ENCODE measurements at regions not wholly inside any gene's neighbourhood (a gene's known extent, or its start where the extent isn't known, plus 50 kb on each side); places are given as distances from the start of the nearest gene placed in this dataset.

DNA sequence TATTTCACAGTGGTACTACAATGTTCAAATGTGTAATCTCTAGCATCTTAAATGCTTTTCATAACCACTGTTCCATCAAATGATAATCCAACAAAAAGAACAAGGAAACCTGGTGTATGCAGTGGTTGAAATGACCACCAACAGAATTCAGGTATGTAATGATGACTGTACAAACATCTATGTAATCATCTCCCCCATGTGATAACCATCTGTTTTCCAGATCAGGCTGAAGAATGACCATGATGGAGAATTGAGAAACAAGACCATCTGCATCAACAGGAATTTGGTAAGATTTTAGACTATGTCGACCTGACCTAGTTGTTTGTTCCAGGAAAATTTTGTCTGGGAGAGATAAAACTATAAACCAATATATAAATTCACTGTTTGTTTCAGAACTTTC is 81.3 kb upstream of the ASCC3 start (continued):
- TF ChIP-seq, protein P1, sequence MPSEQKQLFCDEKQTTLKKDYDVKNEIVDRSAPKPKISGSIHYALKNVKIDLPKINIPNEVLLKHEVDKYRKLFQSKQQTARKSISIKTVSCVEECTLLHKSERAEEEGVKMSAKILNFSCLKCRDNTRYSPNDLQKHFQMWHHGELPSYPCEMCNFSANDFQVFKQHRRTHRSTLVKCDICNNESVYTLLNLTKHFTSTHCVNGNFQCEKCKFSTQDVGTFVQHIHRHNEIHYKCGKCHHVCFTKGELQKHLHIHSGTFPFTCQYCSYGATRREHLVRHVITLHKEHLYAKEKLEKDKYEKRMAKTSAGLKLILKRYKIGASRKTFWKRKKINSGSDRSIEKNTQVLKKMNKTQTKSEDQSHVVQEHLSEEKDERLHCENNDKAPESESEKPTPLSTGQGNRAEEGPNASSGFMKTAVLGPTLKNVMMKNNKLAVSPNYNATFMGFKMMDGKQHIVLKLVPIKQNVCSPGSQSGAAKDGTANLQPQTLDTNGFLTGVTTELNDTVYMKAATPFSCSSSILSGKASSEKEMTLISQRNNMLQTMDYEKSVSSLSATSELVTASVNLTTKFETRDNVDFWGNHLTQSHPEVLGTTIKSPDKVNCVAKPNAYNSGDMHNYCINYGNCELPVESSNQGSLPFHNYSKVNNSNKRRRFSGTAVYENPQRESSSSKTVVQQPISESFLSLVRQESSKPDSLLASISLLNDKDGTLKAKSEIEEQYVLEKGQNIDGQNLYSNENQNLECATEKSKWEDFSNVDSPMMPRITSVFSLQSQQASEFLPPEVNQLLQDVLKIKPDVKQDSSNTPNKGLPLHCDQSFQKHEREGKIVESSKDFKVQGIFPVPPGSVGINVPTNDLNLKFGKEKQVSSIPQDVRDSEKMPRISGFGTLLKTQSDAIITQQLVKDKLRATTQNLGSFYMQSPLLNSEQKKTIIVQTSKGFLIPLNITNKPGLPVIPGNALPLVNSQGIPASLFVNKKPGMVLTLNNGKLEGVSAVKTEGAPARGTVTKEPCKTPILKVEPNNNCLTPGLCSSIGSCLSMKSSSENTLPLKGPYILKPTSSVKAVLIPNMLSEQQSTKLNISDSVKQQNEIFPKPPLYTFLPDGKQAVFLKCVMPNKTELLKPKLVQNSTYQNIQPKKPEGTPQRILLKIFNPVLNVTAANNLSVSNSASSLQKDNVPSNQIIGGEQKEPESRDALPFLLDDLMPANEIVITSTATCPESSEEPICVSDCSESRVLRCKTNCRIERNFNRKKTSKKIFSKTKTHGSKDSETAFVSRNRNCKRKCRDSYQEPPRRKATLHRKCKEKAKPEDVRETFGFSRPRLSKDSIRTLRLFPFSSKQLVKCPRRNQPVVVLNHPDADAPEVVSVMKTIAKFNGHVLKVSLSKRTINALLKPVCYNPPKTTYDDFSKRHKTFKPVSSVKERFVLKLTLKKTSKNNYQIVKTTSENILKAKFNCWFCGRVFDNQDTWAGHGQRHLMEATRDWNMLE (tag by site-specific recombination; conservative IDR thresholded peaks at IDR 0.05; ENCODE audit: low read depth): no peak
- no peak for TF ChIP-seq ZNF274 (IDR thresholded peaks at IDR 0.05; ENCODE audit: low read length)
- no peak for TF ChIP-seq ZNF274 (tag by site-specific recombination; IDR thresholded peaks at IDR 0.05; ENCODE audit: borderline replicate concordance)
- no peak for TF ChIP-seq ZNF776 (tag by site-specific recombination; IDR thresholded peaks at IDR 0.05; ENCODE audit: borderline replicate concordance)
- TF ChIP-seq MYNN (tag by site-specific recombination; IDR thresholded peaks at IDR 0.05; ENCODE audit: borderline replicate concordance): no peak
- no peak for TF ChIP-seq SCRT2 (tag by site-specific recombination; IDR thresholded peaks at IDR 0.05)
- no peak for TF ChIP-seq ZNF654 (tag by site-specific recombination; IDR thresholded peaks at IDR 0.05; ENCODE audit: low read depth)

DNA sequence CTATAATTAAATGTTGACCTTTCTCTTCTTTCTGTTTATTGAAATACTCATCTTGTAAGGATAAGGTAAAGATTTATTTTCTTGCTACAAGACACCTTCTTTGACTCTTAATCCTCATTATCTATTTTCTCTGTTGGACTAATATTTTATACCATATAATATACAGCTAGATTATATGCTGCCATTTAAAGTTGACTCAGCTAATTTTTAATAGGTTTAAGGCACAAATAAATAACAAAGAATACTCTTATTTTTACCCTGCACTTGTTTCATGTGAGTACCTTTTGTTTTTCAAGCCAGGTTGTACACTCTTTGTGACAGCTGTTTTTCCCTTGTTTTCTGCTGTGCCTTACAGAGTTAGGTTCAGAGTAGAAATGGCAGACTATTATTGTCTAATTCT is 83.9 kb upstream of the ASCC3 start:
- Histone ChIP-seq H3K4me1 (ENCODE audit: control insufficient read depth, insufficient read depth, low read length) (no peaks in the 10 kb centered on the region), H3K36me3 (ENCODE audit: control insufficient read depth in 2 of 2, insufficient read depth in 1 of 2, low read length in 2 of 2) (no peaks in the 10 kb centered on the region), H3K9me3 (ENCODE audit: control insufficient read depth, insufficient read depth, low read depth, low read length) (no peaks in the 10 kb centered on the region), H3K27ac (ENCODE audit: extremely low read depth, low read depth, low read length) (no peak overlapping the region), H3K4me3 (ENCODE audit: low read depth, low read length) (no peak overlapping the region)
- no peak for TF ChIP-seq ZSCAN30 (tag by site-specific recombination; IDR thresholded peaks at IDR 0.05)
- ChIA-PET CTCF (interaction anchor here (0.9 kb wide), 1 partner anchor 261 kb away, joined by 4 read pairs; no protein-coding TSS in a partner anchor), POLR2A (no interaction called here)

DNA sequence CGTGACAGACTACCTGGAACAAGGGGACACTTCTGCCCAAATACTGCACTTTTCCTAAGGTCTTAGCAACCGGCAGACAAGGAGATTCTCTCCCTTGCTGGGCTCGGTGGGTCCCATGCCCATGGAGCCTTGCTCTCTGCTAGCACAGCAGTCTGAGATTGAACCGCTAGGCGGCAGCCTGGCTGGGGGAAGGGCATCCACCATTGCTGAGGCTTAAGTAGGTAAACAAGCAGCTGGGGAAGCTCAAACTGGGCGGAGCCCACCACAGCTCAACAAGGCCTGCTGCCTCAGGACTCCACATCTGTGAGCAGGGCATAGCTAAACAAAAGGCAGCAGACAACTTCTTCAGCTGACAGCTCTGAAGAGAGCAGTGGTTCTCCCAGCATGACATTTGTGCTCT is 87.8 kb upstream of the ASCC3 start:
- H3K9me3 ChIP-seq (ENCODE audit: control insufficient read depth, insufficient read depth, low read depth, low read length): no peaks in the 10 kb centered on the region
- no peak overlapping the region for H3K4me3 ChIP-seq (ENCODE audit: low read depth, low read length)
- H3K27ac ChIP-seq (ENCODE audit: extremely low read depth, low read depth, low read length): no peak overlapping the region
- TF ChIP-seq WT1 (tag by site-specific recombination; IDR thresholded peaks at IDR 0.05) (no peak), ZFP69B (tag by site-specific recombination; IDR thresholded peaks at IDR 0.05) (0 out of 2 replicates have a peak, but pooled peaks have one; percentile 22)
- POLR2A ChIA-PET: no interaction called here
- CTCF ChIA-PET: interaction anchor here (0.7 kb wide), 1 partner anchor 10 kb away, joined by 3 read pairs; no protein-coding TSS in a partner anchor
- H3K36me3 ChIP-seq (ENCODE audit: control insufficient read depth in 2 of 2, insufficient read depth in 1 of 2, low read length in 2 of 2): no peaks in the 10 kb centered on the region
- no peaks in the 10 kb centered on the region for H3K4me1 ChIP-seq (ENCODE audit: control insufficient read depth, insufficient read depth, low read length)

DNA sequence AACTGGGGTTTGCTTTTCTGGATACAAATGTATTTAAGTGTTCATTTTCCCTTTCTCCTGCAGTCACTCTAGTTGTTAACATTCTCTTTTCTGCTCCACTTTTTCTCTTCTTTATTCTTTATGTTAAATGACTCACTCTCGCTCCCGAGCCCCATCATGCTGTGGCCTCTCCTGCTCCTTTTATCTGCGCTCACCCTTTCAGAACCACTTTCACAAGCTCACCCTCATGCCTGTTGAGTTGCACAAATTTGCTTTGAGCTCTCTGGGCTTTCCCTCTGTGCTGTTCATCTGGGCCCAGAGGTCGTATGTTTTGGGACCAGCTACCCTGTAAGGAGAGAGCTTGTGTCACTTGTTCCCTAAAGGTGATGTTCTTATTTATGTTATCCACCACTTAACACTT is 98.1 kb upstream of the ASCC3 start:
- Histone ChIP-seq H3K27ac (ENCODE audit: extremely low read depth, low read depth, low read length) (no peak overlapping the region), H3K4me1 (ENCODE audit: control insufficient read depth, insufficient read depth, low read length) (no peaks in the 10 kb centered on the region), H3K9me3 (ENCODE audit: control insufficient read depth, insufficient read depth, low read depth, low read length) (no peaks in the 10 kb centered on the region), H3K4me3 (ENCODE audit: low read depth, low read length) (no peak overlapping the region), H3K36me3 (ENCODE audit: control insufficient read depth in 2 of 2, insufficient read depth in 1 of 2, low read length in 2 of 2) (no peaks in the 10 kb centered on the region)
- CTCF ChIA-PET: interaction anchor here (1.0 kb wide), 1 partner anchor 10 kb away, joined by 3 read pairs; no protein-coding TSS in a partner anchor
- POLR2A ChIA-PET: no interaction called here
- TF ChIP-seq PRDM1 (tag by site-specific recombination; IDR thresholded peaks at IDR 0.05) (peak; percentile 34; the same call in 1 of the 2 replicates), ZBTB17 (tag by site-specific recombination; IDR thresholded peaks at IDR 0.05) (peak; percentile 62), FEZF1 (tag by site-specific recombination; IDR thresholded peaks at IDR 0.05) (no peak)
